Smooth muscle cell (in vitro differentiated cells): ENCODE measurements at regions not wholly inside any gene's neighbourhood (a gene's known extent, or its start where the extent isn't known, plus 50 kb on each side); places are given as distances from the start of the nearest gene placed in this dataset.
A peak's percentile ranks its signal among the peaks of the same experiment; 100 is the strongest.

Source experiments
- DNase-seq: peaks from one replicate; lab custom pipeline; 2025; ENCODE audit not compliant: unreplicated experiment; lab: John Stamatoyannopoulos, UW
- H2AFZ ChIP-seq: fragments of 200-600 bp; sonication (generic); 2 replicates; pipeline ENCODE4 v1.6.0; 2016; ENCODE audit warnings: antibody characterized with exemption, low read depth, mild to moderate bottlenecking
- H3F3A ChIP-seq: fragments of 200-600 bp; sonication (generic); 2 replicates; pipeline ENCODE4 v1.6.0; 2017; ENCODE audit warnings: antibody characterized with exemption, low read depth
- H3K27ac ChIP-seq: fragments of 200-600 bp; sonication (generic); 2 replicates; pipeline ENCODE4 v1.5.1; 2016; ENCODE audit warnings: low read depth, mild to moderate bottlenecking
- H3K27me3 ChIP-seq: fragments of 200-600 bp; sonication (generic); 2 replicates; pipeline ENCODE4 v1.6.1; 2016; ENCODE audit warnings: low read depth, mild to moderate bottlenecking
- H3K36me3 ChIP-seq: fragments of 200-600 bp; sonication (generic); 2 replicates; pipeline ENCODE4 v1.5.1; 2016; ENCODE audit warnings: low read depth
- H3K4me1 ChIP-seq: fragments of 200-600 bp; sonication (generic); 2 replicates; pipeline ENCODE4 v1.5.1; 2016; ENCODE audit warnings: low read depth
- H3K4me2 ChIP-seq: fragments of 200-600 bp; sonication (generic); 2 replicates; pipeline ENCODE4 v1.6.0; 2016; ENCODE audit warnings: mild to moderate bottlenecking
- H3K4me3 ChIP-seq: fragments of 200-600 bp; sonication (generic); 2 replicates; pipeline ENCODE4 v1.5.1; 2016; ENCODE audit warnings: mild to moderate bottlenecking
- H3K79me2 ChIP-seq: fragments of 200-600 bp; sonication (generic); 2 replicates; pipeline ENCODE4 v1.6.0; 2016; ENCODE audit warnings: low read depth, mild to moderate bottlenecking
- H3K9ac ChIP-seq: fragments of 200-600 bp; sonication (generic); 2 replicates; pipeline ENCODE4 v1.6.0; 2016; ENCODE audit warnings: low read depth
- H3K9me3 ChIP-seq: fragments of 200-600 bp; sonication (generic); replicated peaks from 2 replicates; pipeline ENCODE4 v1.5.1; 2016; ENCODE audit warnings: low read depth
- H4K20me1 ChIP-seq: fragments of 200-600 bp; sonication (generic); 2 replicates; pipeline ENCODE4 v1.6.0; 2016; ENCODE audit warnings: low read depth
- WGBS: methylation state at CpG from one replicate; pipeline ENCODE4 v1.1.7; 2016; ENCODE audit warnings: low lambda C conversion rate; 5-methylcytosine and 5-hydroxymethylcytosine counted together
- TF ChIP-seq, protein P1 (sequence below): fragments of 200-600 bp; sonication (generic); IDR thresholded peaks from 2 replicates; pipeline ENCODE4 v1.5.1; 2017; ENCODE audit warnings: borderline replicate concordance, mild to moderate bottlenecking, antibody characterized with exemption; ENCODE audit not compliant: insufficient read depth, poor library complexity, severe bottlenecking

- Histone ChIP-seq H3K27me3 (no peaks in the 10 kb centered on the region), H3K9me3 (no peaks in the 10 kb centered on the region), H4K20me1 (no peaks in the 10 kb centered on the region), H3K4me3 (no peak overlapping the region), H3K4me1 (no peaks in the 10 kb centered on the region), H3K36me3 (no peaks in the 10 kb centered on the region), H3K9ac (no peak overlapping the region), H3F3A (no peaks in the 10 kb centered on the region), H3K4me2 (no peak overlapping the region), H3K27ac (no peak overlapping the region), H3K79me2 (no peaks in the 10 kb centered on the region), H2AFZ (no peak overlapping the region)
- 55% methylated on average over 4 of the region's 4 CpGs for WGBS
- TF ChIP-seq, protein P1, sequence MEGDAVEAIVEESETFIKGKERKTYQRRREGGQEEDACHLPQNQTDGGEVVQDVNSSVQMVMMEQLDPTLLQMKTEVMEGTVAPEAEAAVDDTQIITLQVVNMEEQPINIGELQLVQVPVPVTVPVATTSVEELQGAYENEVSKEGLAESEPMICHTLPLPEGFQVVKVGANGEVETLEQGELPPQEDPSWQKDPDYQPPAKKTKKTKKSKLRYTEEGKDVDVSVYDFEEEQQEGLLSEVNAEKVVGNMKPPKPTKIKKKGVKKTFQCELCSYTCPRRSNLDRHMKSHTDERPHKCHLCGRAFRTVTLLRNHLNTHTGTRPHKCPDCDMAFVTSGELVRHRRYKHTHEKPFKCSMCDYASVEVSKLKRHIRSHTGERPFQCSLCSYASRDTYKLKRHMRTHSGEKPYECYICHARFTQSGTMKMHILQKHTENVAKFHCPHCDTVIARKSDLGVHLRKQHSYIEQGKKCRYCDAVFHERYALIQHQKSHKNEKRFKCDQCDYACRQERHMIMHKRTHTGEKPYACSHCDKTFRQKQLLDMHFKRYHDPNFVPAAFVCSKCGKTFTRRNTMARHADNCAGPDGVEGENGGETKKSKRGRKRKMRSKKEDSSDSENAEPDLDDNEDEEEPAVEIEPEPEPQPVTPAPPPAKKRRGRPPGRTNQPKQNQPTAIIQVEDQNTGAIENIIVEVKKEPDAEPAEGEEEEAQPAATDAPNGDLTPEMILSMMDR, result no peak
- DNase-seq, result no peak
These were observed 115.7 kb upstream of the SALL4 start for GRCh38 chr20:51917886-51918535.

DNA sequence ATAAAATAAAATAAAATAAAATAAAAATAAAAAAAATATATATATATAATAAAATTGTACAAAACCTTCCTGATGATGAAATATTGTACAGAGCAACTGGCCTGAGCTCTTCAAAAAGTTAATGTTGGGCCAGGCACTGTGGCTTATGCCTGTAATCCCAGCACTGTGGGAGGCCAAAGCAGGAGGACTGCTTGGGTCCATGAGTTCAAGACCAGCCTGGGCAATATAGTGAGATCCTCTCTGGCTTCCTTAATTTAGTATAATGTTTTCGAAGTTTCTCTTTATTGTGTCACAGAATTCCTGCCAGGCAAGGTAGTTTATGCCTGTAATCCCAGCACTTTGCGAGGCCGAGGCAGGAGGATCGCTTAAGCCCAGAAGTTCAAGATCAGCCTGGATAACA, 113.9 kb upstream of the SALL4 start:
- Histone ChIP-seq H2AFZ (no peak overlapping the region), H3K9me3 (no peaks in the 10 kb centered on the region), H3K27ac (no peak overlapping the region), H3K4me1 (peaks cover 1% of the 10 kb centered on the region), H3F3A (peaks cover 4% of the 10 kb centered on the region), H3K9ac (no peak overlapping the region), H4K20me1 (no peaks in the 10 kb centered on the region), H3K4me2 (no peak overlapping the region), H3K36me3 (no peaks in the 10 kb centered on the region), H3K79me2 (no peaks in the 10 kb centered on the region), H3K27me3 (no peaks in the 10 kb centered on the region), H3K4me3 (no peak overlapping the region)
- TF ChIP-seq, protein P1, result no peak
- 94% methylated on average over 4 of the region's 4 CpGs for WGBS
- no peak for DNase-seq

DNA sequence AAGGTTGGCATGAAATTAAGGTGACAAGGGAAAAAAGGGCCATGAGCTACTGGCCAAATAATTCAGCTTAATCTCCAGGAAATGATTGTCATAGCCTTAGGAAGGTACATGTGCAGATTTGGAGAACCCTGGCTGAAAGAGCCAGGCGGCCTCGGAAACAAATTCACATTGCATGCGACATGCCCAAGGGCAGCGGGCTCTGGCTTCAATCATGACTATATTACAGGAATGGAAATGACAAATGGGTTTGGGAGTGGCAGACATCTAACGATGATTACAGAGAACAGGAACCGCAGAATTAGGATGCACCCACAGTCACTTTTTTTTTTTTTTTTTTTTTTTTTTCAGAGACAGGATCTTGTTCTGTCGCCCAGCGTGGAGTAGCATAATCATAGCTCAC, 112.4 kb upstream of the SALL4 start:
- H3K9ac ChIP-seq, result no peak overlapping the region
- H3F3A ChIP-seq, result peaks cover 8% of the 10 kb centered on the region
- WGBS, result 38% methylated on average over 8 of the region's 8 CpGs
- TF ChIP-seq, protein P1, result no peak
- H3K27ac ChIP-seq, result no peak overlapping the region
- H4K20me1 ChIP-seq, result no peaks in the 10 kb centered on the region
- peak overlapping the region; percentile 12 for H3K4me2 ChIP-seq
- peaks cover 16% of the 10 kb centered on the region for H3K4me1 ChIP-seq
- no peaks in the 10 kb centered on the region for H3K27me3 ChIP-seq
- H2AFZ ChIP-seq, result no peak overlapping the region
- H3K79me2 ChIP-seq, result no peaks in the 10 kb centered on the region
- no peaks in the 10 kb centered on the region for H3K9me3 ChIP-seq
- no peak overlapping the region for H3K4me3 ChIP-seq
- no peaks in the 10 kb centered on the region for H3K36me3 ChIP-seq
- DNase-seq, result no peak

DNA sequence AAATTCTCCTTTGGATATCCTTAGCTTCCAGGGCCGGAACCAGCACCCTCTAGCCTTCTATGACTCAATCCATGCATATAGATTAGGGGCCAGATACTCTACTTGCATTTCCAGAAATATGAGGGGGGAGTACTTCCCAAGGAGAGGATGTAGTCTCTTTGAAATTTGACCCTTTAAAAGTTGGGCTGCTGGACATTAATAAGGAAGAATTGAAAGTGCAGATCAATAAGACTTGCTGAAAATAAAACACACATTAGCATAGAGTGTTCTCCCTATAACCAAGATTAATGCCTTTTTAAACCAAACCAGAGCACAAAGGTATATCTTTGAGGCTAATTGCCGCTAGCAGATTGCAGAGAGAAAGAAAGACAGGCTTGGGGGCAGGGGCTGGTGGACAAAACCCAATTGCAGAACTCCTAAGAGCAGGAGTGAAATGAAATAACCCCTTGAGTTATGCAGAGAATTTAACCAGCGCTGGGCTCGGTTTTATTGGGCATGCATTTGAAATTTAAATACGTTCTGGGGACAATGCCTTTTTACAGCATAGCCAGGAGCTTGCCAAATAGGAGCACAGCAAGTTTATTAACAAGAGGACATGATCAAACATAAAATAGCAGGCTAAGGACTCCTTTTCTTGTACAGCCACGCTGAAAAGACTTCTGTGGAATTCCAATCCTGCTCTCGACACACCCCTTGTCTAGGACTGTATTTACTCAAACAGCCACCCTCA, 108.2 kb upstream of the SALL4 start:
- H3K9me3 ChIP-seq, result no peaks in the 10 kb centered on the region
- peak overlapping the region; percentile 19 for H2AFZ ChIP-seq
- H3K4me1 ChIP-seq, result peaks cover 22% of the 10 kb centered on the region
- H3K36me3 ChIP-seq, result no peaks in the 10 kb centered on the region
- H3F3A ChIP-seq, result peaks cover 13% of the 10 kb centered on the region
- WGBS, result 2% methylated on average over 7 of the region's 7 CpGs
- no peak overlapping the region for H3K9ac ChIP-seq
- peak overlapping the region; percentile 83 for H3K4me2 ChIP-seq
- no peaks in the 10 kb centered on the region for H3K79me2 ChIP-seq
- H3K27me3 ChIP-seq, result no peaks in the 10 kb centered on the region
- no peaks in the 10 kb centered on the region for H4K20me1 ChIP-seq
- no peak for DNase-seq
- peak overlapping the region; percentile 11 for H3K4me3 ChIP-seq
- peak overlapping the region; percentile 49 for H3K27ac ChIP-seq
- TF ChIP-seq, protein P1, result no peak
